GM12864 (cell line): ENCODE measurements at regions not wholly inside any gene's neighbourhood (a gene's known extent, or its start where the extent isn't known, plus 50 kb on each side); places are given as distances from the start of the nearest gene placed in this dataset.

Source experiments
- DNase-seq: peaks from one replicate; pipeline ENCODE4 v3.0.0-alpha.2; 2011; ENCODE audit warnings: low read depth
- H3K4me3 ChIP-seq: 2 replicates; pipeline ENCODE4 v1.5.1; 2011; ENCODE audit warnings: mild to moderate bottlenecking, low read depth, low read length, control low read depth
- TF ChIP-seq, protein P1 (sequence below): IDR thresholded peaks from 2 replicates; pipeline ENCODE4 v1.5.1; 2011; ENCODE audit warnings: low read depth, mild to moderate bottlenecking, moderate library complexity, low read length, control low read depth, inconsistent platforms; ENCODE audit errors: missing control alignments

DNA sequence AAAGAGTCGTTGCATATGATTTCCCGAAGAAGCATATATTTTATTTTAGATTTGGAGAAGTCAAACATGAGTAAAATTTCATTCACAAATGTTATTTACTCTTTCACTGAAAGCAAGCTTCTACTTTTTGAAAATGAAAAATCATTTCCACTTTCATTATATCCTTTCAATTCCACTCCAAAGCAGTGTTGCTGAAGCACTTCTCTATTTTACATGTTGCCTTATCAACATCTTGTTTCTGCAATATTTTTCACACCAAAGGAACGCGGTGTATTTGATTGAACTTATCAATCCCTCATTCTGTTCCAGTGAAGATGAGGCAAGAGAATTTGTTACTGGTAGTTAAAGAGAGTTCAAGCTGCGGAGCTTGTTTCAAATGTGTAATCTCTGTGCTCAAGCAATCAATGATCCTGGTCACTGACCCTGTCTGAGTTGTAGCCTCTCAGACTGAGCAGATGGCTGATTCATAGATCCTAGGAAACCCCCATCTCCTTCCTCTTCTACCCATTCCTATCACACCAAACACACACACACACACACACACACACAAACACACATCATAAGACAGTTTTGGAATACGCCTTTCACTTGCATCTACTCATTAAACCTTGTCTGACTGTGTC lies 236.2 kb upstream of the FLRT2 start:
- no peak for DNase-seq
- no peak overlapping the region for H3K4me3 ChIP-seq
- TF ChIP-seq, protein P1, sequence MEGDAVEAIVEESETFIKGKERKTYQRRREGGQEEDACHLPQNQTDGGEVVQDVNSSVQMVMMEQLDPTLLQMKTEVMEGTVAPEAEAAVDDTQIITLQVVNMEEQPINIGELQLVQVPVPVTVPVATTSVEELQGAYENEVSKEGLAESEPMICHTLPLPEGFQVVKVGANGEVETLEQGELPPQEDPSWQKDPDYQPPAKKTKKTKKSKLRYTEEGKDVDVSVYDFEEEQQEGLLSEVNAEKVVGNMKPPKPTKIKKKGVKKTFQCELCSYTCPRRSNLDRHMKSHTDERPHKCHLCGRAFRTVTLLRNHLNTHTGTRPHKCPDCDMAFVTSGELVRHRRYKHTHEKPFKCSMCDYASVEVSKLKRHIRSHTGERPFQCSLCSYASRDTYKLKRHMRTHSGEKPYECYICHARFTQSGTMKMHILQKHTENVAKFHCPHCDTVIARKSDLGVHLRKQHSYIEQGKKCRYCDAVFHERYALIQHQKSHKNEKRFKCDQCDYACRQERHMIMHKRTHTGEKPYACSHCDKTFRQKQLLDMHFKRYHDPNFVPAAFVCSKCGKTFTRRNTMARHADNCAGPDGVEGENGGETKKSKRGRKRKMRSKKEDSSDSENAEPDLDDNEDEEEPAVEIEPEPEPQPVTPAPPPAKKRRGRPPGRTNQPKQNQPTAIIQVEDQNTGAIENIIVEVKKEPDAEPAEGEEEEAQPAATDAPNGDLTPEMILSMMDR = no peak

GRCh38 chr14:85295318-85295717 lies 234.6 kb upstream of the FLRT2 start:
- H3K4me3 ChIP-seq = no peak overlapping the region
- TF ChIP-seq, protein P1 = no peak
- DNase-seq = no peak

GRCh38 chr14:85296456-85297210 lies 233.3 kb upstream of the FLRT2 start:
- TF ChIP-seq, protein P1 = no peak
- no peak for DNase-seq
- no peak overlapping the region for H3K4me3 ChIP-seq

DNA sequence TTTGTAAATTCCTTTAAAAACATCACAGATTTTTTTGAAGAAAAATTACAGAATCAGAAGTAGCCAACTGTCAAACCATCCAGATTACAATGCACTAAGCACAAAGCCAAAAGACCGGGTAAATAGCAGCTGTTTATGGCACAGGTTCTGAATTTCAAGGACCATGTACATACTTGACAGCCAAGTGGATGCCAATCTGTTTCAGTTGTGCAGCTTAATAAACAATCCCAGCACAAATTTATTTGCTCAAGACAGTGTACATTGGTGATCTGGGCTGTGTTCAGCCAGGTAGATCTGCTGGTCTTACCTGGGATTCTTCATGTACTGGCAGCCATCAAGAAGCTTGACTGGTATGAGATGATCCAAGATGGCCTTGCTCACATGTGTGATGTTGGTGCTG lies 229.8 kb upstream of the FLRT2 start:
- TF ChIP-seq, protein P1 = no peak
- DNase-seq = no peak
- H3K4me3 ChIP-seq = no peak overlapping the region

DNA sequence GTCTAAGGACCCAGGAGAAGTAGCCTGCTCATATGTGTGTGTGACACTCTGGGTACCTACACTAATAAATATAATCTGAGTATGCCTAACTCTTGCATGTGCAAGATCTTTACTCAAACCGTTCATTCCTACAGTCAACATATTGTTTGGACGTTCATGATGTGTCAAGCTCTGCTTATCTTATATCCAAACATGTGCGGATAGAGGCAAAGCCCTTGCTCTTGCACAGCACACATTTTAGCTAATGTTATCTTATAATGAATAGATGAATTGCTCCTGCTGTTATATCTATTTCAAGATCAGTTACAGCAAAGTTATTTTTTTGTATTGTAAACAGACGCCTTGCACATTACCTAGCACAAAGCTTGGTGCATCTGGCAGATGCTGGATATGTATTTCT lies 228.4 kb upstream of the FLRT2 start:
- TF ChIP-seq, protein P1 = no peak
- no peak for DNase-seq
- no peak overlapping the region for H3K4me3 ChIP-seq

GRCh38 chr14:85306024-85306423 lies 223.9 kb upstream of the FLRT2 start:
- TF ChIP-seq, protein P1 = no peak
- H3K4me3 ChIP-seq = no peak overlapping the region
- no peak for DNase-seq
